Uterus (tissue), 3 donors: ENCODE measurements at regions not wholly inside any gene's neighbourhood (a gene's known extent, or its start where the extent isn't known, plus 50 kb on each side); places are given as distances from the start of the nearest gene placed in this dataset.
"Not testable (repeated sequence)": the region's sequence is repeated elsewhere in the genome, so short reads cannot be mapped to it uniquely, and the experiment has no call there.

ENCODE experiments used
- DNase-seq, 2 donors: peaks; one replicate each; pipeline ENCODE4 v3.0.0-alpha.2; 2019 to 2020
- H3K27ac ChIP-seq, 2 donors: fragments of 200-600 bp; sonication (generic); 1 replicate in 1 of 2; 2 replicates in 1 of 2; pipeline ENCODE4 v1.5.1; 2016 to 2018
- H3K27me3 ChIP-seq, 2 donors: fragments of 200-600 bp; sonication (generic); one replicate each; pipeline ENCODE4 v1.5.1; 2018 to 2019; ENCODE audit warnings: control low read depth in 1 of 2
- H3K36me3 ChIP-seq, 2 donors: fragments of 200-600 bp; sonication (generic); one replicate each; pipeline ENCODE4 v1.5.1; 2019; ENCODE audit warnings: control low read depth in 1 of 2
- H3K4me1 ChIP-seq, 2 donors: fragments of 200-600 bp; sonication (generic); one replicate each; pipeline ENCODE4 v1.5.1; 2018 to 2019; ENCODE audit warnings: control low read depth in 1 of 2
- H3K4me3 ChIP-seq, 2 donors: fragments of 200-600 bp; sonication (generic); 1 replicate in 1 of 2; 2 replicates in 1 of 2; pipeline ENCODE4 v1.5.1; 2018 to 2019; ENCODE audit warnings: mild to moderate bottlenecking in 1 of 2
- H3K9me3 ChIP-seq, 2 donors: fragments of 200-600 bp; sonication (generic); one replicate each; pipeline ENCODE4 v1.5.1; 2019; ENCODE audit warnings: control low read depth in 1 of 2
- CTCF ChIP-seq, 4 experiments: fragments of 200-600 bp in 2 of 4; fragments of 450-650 bp in 2 of 4; sonication (generic) in 2 of 4; IDR thresholded peaks; one replicate each; pipeline ENCODE4 v1.5.1; 2016 to 2019; ENCODE audit warnings: antibody characterized with exemption in 4 of 4, mild to moderate bottlenecking in 2 of 4, moderate library complexity in 1 of 4
- POLR2A ChIP-seq, 2 donors: fragments of 450-650 bp; IDR thresholded peaks; one replicate each; pipeline ENCODE4 v1.6.1; 2016; ENCODE audit warnings: antibody characterized with exemption in 2 of 2, mild to moderate bottlenecking in 1 of 2, moderate library complexity in 1 of 2
- intact Hi-C: fragments of 100-400 bp; cut with DNase I; formaldehyde crosslinking; loops from one replicate; pipeline ENCODE4 v1.15.1; 2023; ENCODE audit warnings: low total_unique reads
- donor health status: DM: yes; HTN: yes; CAD: no.

DNA sequence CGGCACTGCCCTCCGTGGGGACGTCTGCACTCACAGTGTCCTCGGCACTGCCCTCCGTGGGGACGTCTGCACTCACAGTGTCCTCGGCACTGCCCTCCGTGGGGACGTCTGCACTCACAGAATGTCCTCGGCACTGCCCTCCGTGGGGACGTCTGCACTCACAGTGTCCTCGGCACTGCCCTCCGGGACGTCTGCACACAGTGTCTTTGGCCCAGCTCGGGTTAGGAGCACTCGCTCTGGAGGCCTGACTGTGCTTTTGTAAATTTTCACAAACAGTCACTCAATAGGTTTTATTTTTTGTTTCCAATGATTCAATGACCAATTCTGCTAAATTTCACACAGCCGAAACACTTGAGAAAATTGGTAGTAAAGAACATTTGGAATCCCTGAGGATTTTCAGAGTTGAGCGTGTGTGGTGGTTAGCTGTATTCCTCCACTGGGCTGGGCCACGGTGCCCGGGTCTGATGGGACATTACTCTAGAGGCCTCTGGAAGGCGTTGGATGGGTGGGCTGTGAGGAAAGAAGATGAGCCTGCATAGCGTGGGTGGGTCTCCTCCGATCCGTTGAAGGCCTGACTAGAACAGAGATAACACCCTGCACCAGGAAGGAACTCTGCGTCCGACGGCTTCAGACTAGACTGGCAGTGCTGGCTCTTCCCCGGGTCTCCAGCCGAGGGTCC lies 134.8 kb downstream of the RTP5 start:
- Histone ChIP-seq H3K4me3 (no peak overlapping the region), H3K4me1 (no peaks in the 10 kb centered on the region), H3K9me3 (no peaks in the 10 kb centered on the region), H3K27ac (no peak overlapping the region), H3K36me3 (no peaks in the 10 kb centered on the region), H3K27me3 (no peaks in the 10 kb centered on the region)
- TF ChIP-seq POLR2A (IDR thresholded peaks at IDR 0.05) = no peak
- no peak for TF ChIP-seq CTCF (IDR thresholded peaks at IDR 0.05)
- intact Hi-C loops = no loop called here
- no peak for DNase-seq

DNA sequence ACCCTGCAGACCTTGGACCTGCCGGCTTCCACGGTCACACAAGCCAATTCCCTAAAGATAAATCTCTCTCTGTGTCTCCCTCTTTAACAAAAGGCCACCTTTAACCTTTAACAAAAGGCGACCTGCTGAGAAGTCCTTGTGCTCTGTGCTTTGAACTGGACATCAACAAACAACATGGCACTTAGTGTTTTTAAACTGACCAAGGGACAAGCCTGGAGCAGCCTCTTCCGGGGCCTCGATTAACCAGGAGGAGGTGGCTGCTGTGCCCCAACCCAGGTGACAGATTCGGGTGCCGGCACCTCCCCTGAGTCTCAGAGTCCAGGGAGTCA lies 135.3 kb downstream of the RTP5 start:
- no peak overlapping the region for H3K4me3 ChIP-seq
- intact Hi-C loops = no loop called here
- TF ChIP-seq POLR2A (IDR thresholded peaks at IDR 0.05) = no peak
- TF ChIP-seq CTCF (IDR thresholded peaks at IDR 0.05) = no peak
- DNase-seq = no peak
- H3K27me3 ChIP-seq = no peaks in the 10 kb centered on the region
- no peaks in the 10 kb centered on the region for H3K9me3 ChIP-seq
- no peak overlapping the region for H3K27ac ChIP-seq
- no peaks in the 10 kb centered on the region for H3K36me3 ChIP-seq
- no peaks in the 10 kb centered on the region for H3K4me1 ChIP-seq

GRCh38 chr2:242006091-242006634 lies 136.6 kb downstream of the RTP5 start:
- H3K27me3 ChIP-seq, H3K4me3 ChIP-seq, H3K36me3 ChIP-seq, DNase-seq, H3K27ac ChIP-seq, H3K9me3 ChIP-seq, H3K4me1 ChIP-seq, intact Hi-C loops: not testable (repeated sequence)

DNA sequence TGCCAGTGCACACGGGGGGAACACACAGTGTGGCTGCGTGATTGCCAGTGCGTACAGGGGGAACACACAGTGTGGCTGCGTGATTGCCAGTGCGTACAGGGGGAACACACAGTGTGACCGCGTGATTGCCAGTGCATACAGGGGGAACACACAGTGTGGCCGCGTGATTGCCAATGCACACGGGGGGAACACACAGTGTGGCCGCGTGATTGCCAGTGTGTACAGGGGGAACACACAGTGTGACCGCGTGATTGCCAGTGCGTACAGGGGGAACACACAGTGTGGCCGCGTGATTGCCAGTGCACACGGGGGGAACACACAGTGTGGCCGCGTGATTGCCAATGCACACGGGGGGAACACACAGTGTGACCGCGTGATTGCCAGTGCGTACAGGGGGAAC lies 139.4 kb downstream of the RTP5 start:
- H3K36me3 ChIP-seq, H3K4me3 ChIP-seq, H3K27me3 ChIP-seq, H3K27ac ChIP-seq, H3K4me1 ChIP-seq, H3K9me3 ChIP-seq, intact Hi-C loops, DNase-seq: not testable (repeated sequence)

DNA sequence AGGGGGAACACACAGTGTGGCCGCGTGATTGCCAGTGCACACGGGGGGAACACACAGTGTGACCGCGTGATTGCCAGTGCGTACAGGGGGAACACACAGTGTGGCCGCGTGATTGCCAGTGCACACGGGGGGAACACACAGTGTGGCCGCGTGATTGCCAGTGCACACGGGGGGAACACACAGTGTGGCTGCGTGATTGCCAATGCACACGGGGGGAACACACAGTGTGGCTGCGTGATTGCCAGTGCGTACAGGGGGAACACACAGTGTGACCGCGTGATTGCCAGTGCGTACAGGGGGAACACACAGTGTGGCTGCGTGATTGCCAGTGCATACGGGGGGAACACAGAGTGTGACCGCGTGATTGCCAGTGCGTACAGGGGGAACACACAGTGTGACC lies 140.3 kb downstream of the RTP5 start:
- H3K4me1 ChIP-seq, DNase-seq, H3K27ac ChIP-seq, H3K36me3 ChIP-seq, H3K27me3 ChIP-seq, H3K4me3 ChIP-seq, intact Hi-C loops, H3K9me3 ChIP-seq: not testable (repeated sequence)

- H3K27ac ChIP-seq, H3K4me1 ChIP-seq, H3K27me3 ChIP-seq, DNase-seq, H3K9me3 ChIP-seq, H3K36me3 ChIP-seq, H3K4me3 ChIP-seq, intact Hi-C loops: not testable (repeated sequence)
Measured at GRCh38 chr2:242010252-242011166, 141.0 kb downstream of the RTP5 start.

GRCh38 chr2:242011167-242011513 lies 141.6 kb downstream of the RTP5 start:
- DNase-seq = no peak
- Histone ChIP-seq H3K4me1 (no peaks in the 10 kb centered on the region), H3K36me3 (no peaks in the 10 kb centered on the region), H3K27me3 (no peaks in the 10 kb centered on the region), H3K27ac (no peak overlapping the region), H3K9me3 (no peaks in the 10 kb centered on the region), H3K4me3 (no peak overlapping the region)
- intact Hi-C loops = no loop called here
- no peak for TF ChIP-seq POLR2A (IDR thresholded peaks at IDR 0.05)
- no peak for TF ChIP-seq CTCF (IDR thresholded peaks at IDR 0.05)
